Neural progenitor cell (in vitro differentiated cells): ENCODE measurements at regions not wholly inside any gene's neighbourhood (a gene's known extent, or its start where the extent isn't known, plus 50 kb on each side); places are given as distances from the start of the nearest gene placed in this dataset.

Source experiments
- EZH2 ChIP-seq: fragments of 200-600 bp; sonication (generic); IDR thresholded peaks from 2 replicates; pipeline ENCODE4 v1.6.1; 2017; ENCODE audit warnings: antibody characterized with exemption, mild to moderate bottlenecking, moderate library complexity
- EZH2phosphoT487 ChIP-seq: fragments of 200-600 bp; sonication (generic); IDR thresholded peaks from 2 replicates; pipeline ENCODE4 v1.6.1; 2017; ENCODE audit warnings: antibody characterized with exemption
- TF ChIP-seq, protein P1 (sequence below): fragments of 200-600 bp; sonication (generic); IDR thresholded peaks from 2 replicates; pipeline ENCODE4 v1.5.1; 2017; ENCODE audit warnings: antibody characterized with exemption, mild to moderate bottlenecking

DNA sequence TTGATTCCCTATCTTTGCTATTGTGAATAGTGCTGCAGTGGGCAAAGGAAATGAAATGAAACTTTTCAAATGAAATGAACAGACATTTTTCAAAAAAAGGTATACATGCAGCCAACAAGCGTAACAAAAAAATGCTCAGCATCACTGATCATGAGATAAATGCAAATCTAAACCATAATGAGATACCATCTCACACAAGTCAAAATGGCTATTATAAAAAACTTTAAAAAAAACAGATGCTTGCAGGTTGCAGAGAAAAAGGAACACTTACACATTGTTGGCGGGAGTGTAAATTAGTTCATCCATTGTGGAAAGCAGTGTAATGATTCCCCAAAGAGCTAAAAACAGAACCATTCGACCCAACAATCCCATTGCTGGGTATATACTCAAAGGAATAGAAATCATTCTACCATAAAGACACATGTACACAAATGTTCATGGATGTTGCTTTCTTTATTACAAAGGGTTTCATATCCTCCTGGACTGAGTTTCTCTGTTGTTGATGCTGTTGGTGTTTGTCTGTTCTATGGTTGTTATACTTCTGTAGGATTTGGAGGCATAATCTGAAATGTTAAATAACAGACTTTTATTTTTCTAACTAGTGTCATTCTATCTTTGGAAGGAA is 99.3 kb upstream of the SOX9 start:
- TF ChIP-seq, protein P1, sequence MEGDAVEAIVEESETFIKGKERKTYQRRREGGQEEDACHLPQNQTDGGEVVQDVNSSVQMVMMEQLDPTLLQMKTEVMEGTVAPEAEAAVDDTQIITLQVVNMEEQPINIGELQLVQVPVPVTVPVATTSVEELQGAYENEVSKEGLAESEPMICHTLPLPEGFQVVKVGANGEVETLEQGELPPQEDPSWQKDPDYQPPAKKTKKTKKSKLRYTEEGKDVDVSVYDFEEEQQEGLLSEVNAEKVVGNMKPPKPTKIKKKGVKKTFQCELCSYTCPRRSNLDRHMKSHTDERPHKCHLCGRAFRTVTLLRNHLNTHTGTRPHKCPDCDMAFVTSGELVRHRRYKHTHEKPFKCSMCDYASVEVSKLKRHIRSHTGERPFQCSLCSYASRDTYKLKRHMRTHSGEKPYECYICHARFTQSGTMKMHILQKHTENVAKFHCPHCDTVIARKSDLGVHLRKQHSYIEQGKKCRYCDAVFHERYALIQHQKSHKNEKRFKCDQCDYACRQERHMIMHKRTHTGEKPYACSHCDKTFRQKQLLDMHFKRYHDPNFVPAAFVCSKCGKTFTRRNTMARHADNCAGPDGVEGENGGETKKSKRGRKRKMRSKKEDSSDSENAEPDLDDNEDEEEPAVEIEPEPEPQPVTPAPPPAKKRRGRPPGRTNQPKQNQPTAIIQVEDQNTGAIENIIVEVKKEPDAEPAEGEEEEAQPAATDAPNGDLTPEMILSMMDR: no peak
- TF ChIP-seq EZH2: no peak
- TF ChIP-seq EZH2phosphoT487: no peak
